ENCODE measurements at regions not wholly inside any gene's neighbourhood (a gene's known extent, or its start where the extent isn't known, plus 50 kb on each side); places are given as distances from the start of the nearest gene placed in this dataset.

- intact Hi-C loops (cut with micrococcal nuclease; ENCODE audit: unreplicated experiment) = loop anchor here (10.0 kb wide), 2 partner anchors 344 to 666 kb away; no protein-coding TSS in a partner anchor
- BruUV-seq (replicated peaks) = no TSS peak
- Histone ChIP-seq H3K27me3 (replicated peaks in 1 of 2; ENCODE audit: control insufficient read depth in 2 of 2, insufficient read depth in 2 of 2, low read length in 1 of 2) (no peaks in the 10 kb centered on the region), H2AFZ (ENCODE audit: control insufficient read depth, low read depth, low read length) (no peak overlapping the region), H3K9ac (ENCODE audit: control insufficient read depth, insufficient read depth, low read length) (no peak overlapping the region), H4K20me1 (ENCODE audit: control insufficient read depth, insufficient read depth) (no peaks in the 10 kb centered on the region), H3K4me1 (ENCODE audit: control insufficient read depth, insufficient read depth, low read length) (no peaks in the 10 kb centered on the region; the same call in 1 of the 2 replicates), H3K36me3 (ENCODE audit: control insufficient read depth in 2 of 2, insufficient read depth in 2 of 2, low read length in 1 of 2) (no peaks in the 10 kb centered on the region), H3K79me2 (ENCODE audit: control insufficient read depth, insufficient read depth, low read length) (no peaks in the 10 kb centered on the region), H3K9me3 (replicated peaks; ENCODE audit: control insufficient read depth, insufficient read depth, low read length) (peaks cover 1% of the 10 kb centered on the region; the same call in 1 of the 3 replicates), H3K4me2 (ENCODE audit: control insufficient read depth, insufficient read depth) (no peak overlapping the region), H3K4me3 (no peak overlapping the region), H3K27ac (ENCODE audit: control insufficient read depth, insufficient read depth) (no peak overlapping the region)
- POLR2A ChIA-PET = no interaction called here
- ATAC-seq = no peak
- no peak for FAIRE-seq
- 86% methylated on average over 10 of the region's 10 CpGs for WGBS (ENCODE audit: insufficient coverage, insufficient replicate concordance, low lambda C conversion rate, missing lambda C conversion rate)
- CTCF ChIA-PET = no interaction called here
- RAD21 ChIA-PET (ENCODE audit: unreplicated experiment) = no interaction called here
- DNase-seq (ENCODE audit: low read depth, low spot score) = no peak
- SMC1A ChIA-PET (ENCODE audit: uncharacterized antibody, unreplicated experiment) = no interaction called here
- in situ Hi-C loops (cut with MboI) = no loop called here
- no peak for TF ChIP-seq HSF1 (IDR thresholded peaks at IDR 0.05; ENCODE audit: low read depth, low read length)
- TF ChIP-seq TCF7 (IDR thresholded peaks at IDR 0.05; ENCODE audit: borderline replicate concordance) = no peak
- no peak for TF ChIP-seq ELK1 (IDR thresholded peaks at IDR 0.05; ENCODE audit: low read depth, low read length)
- TF ChIP-seq ZBTB40 (IDR thresholded peaks at IDR 0.05; ENCODE audit: borderline replicate concordance) = no peak
- no peak for TF ChIP-seq SMAD5 (IDR thresholded peaks at IDR 0.05; ENCODE audit: low read depth)
- TF ChIP-seq REST (IDR thresholded peaks at IDR 0.05; ENCODE audit: low read depth, low read length) = no peak
- TF ChIP-seq ZBTB11 (CRISPR knock-in tag; IDR thresholded peaks at IDR 0.05) = no peak
- TF ChIP-seq ESRRA (IDR thresholded peaks at IDR 0.05; ENCODE audit: low read length) = no peak
- no peak for TF ChIP-seq TCF3 (IDR thresholded peaks at IDR 0.05; ENCODE audit: borderline replicate concordance, insufficient read depth, low read depth, low read length)
Observed at GRCh38 chr14:89519040-89519439, 102.0 kb upstream of the FOXN3 start.

All from GM12878 (cell line).